Stomach (tissue), 4 donors: ENCODE measurements at regions not wholly inside any gene's neighbourhood (a gene's known extent, or its start where the extent isn't known, plus 50 kb on each side); places are given as distances from the start of the nearest gene placed in this dataset.

Experiments
- EP300 ChIP-seq: sonication (generic); formaldehyde crosslinking; IDR thresholded peaks from one replicate; pipeline ENCODE4 v1.6.1; 2017; ENCODE audit warnings: antibody characterized with exemption
- POLR2A ChIP-seq, 4 donors: fragments of 450-650 bp; IDR thresholded peaks; one replicate each; pipeline ENCODE4 v1.6.1; 2016; ENCODE audit warnings: antibody characterized with exemption in 4 of 4, control low read depth in 2 of 4, mild to moderate bottlenecking in 1 of 4, moderate library complexity in 1 of 4
- POLR2AphosphoS5 ChIP-seq, 3 donors: sonication (generic); formaldehyde crosslinking; IDR thresholded peaks; one replicate each; pipeline ENCODE4 v1.6.1; 2016; ENCODE audit warnings: antibody characterized with exemption in 3 of 3
- TF ChIP-seq, protein P1 (sequence below), 7 experiments: fragments of 450-650 bp in 4 of 7; fragments of 200-600 bp in 3 of 7; sonication (generic) in 3 of 7; IDR thresholded peaks; one replicate each; pipeline ENCODE4 v1.5.1; 2016 to 2019; ENCODE audit warnings: antibody characterized with exemption in 7 of 7, control low read depth in 2 of 7, mild to moderate bottlenecking in 1 of 7

DNA sequence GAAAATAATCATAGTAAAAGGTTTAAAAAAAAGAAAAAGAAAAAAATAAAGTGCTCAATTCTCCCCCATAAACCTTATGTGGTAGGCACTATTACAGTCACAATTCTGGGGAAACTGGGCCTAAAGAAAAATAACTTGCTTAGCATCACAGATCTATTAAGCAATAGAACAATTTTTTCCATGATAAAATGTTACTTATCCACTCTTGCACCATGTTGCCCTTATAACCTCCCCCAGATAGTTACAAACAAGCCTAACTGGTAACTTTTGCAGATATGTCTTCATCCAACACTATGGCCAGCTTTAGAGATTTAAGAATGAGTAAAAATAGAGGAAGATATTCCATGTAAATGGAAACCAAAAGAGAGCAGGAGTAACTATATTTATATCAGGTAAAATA, 164.8 kb downstream of the DUSP6 start:
- TF ChIP-seq, protein P1, sequence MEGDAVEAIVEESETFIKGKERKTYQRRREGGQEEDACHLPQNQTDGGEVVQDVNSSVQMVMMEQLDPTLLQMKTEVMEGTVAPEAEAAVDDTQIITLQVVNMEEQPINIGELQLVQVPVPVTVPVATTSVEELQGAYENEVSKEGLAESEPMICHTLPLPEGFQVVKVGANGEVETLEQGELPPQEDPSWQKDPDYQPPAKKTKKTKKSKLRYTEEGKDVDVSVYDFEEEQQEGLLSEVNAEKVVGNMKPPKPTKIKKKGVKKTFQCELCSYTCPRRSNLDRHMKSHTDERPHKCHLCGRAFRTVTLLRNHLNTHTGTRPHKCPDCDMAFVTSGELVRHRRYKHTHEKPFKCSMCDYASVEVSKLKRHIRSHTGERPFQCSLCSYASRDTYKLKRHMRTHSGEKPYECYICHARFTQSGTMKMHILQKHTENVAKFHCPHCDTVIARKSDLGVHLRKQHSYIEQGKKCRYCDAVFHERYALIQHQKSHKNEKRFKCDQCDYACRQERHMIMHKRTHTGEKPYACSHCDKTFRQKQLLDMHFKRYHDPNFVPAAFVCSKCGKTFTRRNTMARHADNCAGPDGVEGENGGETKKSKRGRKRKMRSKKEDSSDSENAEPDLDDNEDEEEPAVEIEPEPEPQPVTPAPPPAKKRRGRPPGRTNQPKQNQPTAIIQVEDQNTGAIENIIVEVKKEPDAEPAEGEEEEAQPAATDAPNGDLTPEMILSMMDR (IDR thresholded peaks at IDR 0.05), result no peak
- TF ChIP-seq EP300, result no peak
- TF ChIP-seq POLR2A (IDR thresholded peaks at IDR 0.05), result no peak
- TF ChIP-seq POLR2AphosphoS5 (IDR thresholded peaks at IDR 0.05), result no peak
